ENCODE measurements at regions not wholly inside any gene's neighbourhood (a gene's known extent, or its start where the extent isn't known, plus 50 kb on each side); places are given as distances from the start of the nearest gene placed in this dataset.

DNA sequence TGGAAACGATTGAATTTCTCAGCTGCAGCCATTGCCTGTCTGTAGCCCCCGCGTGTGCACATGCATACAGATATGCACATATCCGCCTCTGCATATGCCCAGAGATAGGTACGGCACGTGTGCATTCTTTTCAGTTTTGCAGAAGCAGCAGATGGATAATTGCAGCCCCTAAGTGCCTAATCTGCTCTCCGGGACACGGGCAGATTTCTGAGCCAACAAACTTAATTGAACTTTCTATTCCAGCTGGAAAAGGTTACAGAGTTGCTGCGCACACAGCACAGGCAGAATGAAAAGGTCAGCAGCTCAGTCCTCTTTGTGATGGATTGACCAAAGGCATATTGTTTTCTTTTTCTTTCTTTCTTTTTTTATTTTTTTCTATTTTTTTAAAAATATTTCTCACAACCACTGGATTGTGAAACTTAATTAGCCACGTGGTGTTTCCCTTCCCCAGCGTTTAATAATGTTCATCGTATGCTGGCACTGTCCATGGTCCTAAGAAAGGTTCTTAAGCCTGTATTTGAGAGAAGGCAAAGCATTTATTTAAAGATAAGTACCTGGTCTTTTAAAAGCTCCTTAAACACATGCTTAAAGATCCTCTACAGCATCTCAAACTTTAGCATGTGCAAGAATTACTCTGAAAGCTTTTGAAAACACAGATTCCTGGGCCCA, 270.2 kb upstream of the BRINP1 start (continued):
- TF ChIP-seq, protein P1, sequence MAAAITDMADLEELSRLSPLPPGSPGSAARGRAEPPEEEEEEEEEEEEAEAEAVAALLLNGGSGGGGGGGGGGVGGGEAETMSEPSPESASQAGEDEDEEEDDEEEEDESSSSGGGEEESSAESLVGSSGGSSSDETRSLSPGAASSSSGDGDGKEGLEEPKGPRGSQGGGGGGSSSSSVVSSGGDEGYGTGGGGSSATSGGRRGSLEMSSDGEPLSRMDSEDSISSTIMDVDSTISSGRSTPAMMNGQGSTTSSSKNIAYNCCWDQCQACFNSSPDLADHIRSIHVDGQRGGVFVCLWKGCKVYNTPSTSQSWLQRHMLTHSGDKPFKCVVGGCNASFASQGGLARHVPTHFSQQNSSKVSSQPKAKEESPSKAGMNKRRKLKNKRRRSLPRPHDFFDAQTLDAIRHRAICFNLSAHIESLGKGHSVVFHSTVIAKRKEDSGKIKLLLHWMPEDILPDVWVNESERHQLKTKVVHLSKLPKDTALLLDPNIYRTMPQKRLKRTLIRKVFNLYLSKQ (tag by site-specific recombination; IDR thresholded peaks at IDR 0.05; ENCODE audit: borderline replicate concordance): no peak

DNA sequence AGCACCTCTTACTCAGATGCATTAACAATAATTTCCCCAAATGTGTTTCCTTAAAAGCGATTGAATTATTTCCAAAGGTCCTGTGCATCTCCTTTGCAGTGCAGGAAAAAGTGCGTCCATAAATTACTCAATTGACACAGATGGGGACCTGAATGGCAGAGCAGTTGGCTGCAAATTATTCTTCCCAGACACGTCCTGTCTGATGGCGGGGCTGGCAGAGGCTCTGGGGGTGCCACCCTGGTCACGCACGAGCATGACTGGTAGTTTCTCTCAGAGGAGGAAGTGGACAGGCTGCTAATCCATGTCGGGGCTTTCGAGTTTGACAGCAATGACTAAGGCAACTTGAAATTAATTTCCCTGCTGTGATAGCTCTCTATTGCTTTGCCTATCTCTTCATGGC, 264.8 kb upstream of the BRINP1 start:
- H3K4me3 ChIP-seq (ENCODE audit: low read depth, low read length): no peak overlapping the region
- ChIA-PET POLR2A (no interaction called here), CTCF (no interaction called here)
- TF ChIP-seq ZNF2 (tag by site-specific recombination; IDR thresholded peaks at IDR 0.05) (no peak), ZNF677 (tag by site-specific recombination; IDR thresholded peaks at IDR 0.05) (no peak), ZNF416 (tag by site-specific recombination; IDR thresholded peaks at IDR 0.05) (no peak)
- TF ChIP-seq, protein P1 (tag by site-specific recombination; IDR thresholded peaks at IDR 0.05; ENCODE audit: borderline replicate concordance): no peak
- H3K9me3 ChIP-seq (ENCODE audit: control insufficient read depth, insufficient read depth, low read depth, low read length): no peaks in the 10 kb centered on the region
- H3K27ac ChIP-seq (ENCODE audit: extremely low read depth, low read depth, low read length): no peak overlapping the region
- H3K36me3 ChIP-seq (ENCODE audit: control insufficient read depth in 2 of 2, insufficient read depth in 1 of 2, low read length in 2 of 2): no peaks in the 10 kb centered on the region
- no peaks in the 10 kb centered on the region for H3K4me1 ChIP-seq (ENCODE audit: control insufficient read depth, insufficient read depth, low read length)

DNA sequence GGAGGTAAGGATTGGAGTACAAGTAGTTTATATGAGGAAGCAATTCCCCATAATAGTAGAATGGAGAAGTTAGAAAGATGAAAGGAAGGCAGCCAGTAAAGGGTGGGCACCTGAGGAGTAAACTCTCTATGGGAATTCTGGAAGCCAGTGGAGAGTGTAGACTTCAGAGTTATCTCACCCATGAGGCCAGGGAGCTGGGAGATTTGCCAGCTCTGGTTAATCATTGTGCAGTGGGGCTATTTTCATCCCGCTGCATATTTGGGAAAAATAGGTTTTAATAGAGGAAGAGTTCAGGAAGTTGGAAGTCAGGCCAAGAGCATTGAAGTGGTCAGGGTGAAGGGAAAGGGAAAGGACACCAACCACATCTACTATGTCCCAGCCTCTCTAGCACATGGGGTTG, 242.3 kb upstream of the BRINP1 start:
- Histone ChIP-seq H3K4me3 (ENCODE audit: low read depth, low read length) (no peak overlapping the region), H3K27ac (ENCODE audit: extremely low read depth, low read depth, low read length) (no peak overlapping the region), H3K36me3 (ENCODE audit: control insufficient read depth in 2 of 2, insufficient read depth in 1 of 2, low read length in 2 of 2) (no peaks in the 10 kb centered on the region), H3K4me1 (ENCODE audit: control insufficient read depth, insufficient read depth, low read length) (no peaks in the 10 kb centered on the region), H3K9me3 (ENCODE audit: control insufficient read depth, insufficient read depth, low read depth, low read length) (no peaks in the 10 kb centered on the region)
- TF ChIP-seq FEZF1 (tag by site-specific recombination; IDR thresholded peaks at IDR 0.05) (no peak), ZBTB48 (tag by site-specific recombination; IDR thresholded peaks at IDR 0.05) (no peak), ZNF626 (tag by site-specific recombination; IDR thresholded peaks at IDR 0.05) (no peak), GLI4 (tag by site-specific recombination; IDR thresholded peaks at IDR 0.05) (no peak), ZNF157 (tag by site-specific recombination; IDR thresholded peaks at IDR 0.05) (no peak), ZNF302 (tag by site-specific recombination; IDR thresholded peaks at IDR 0.05; ENCODE audit: low read depth) (no peak), ZNF600 (tag by site-specific recombination; IDR thresholded peaks at IDR 0.05) (no peak), SCRT2 (tag by site-specific recombination; IDR thresholded peaks at IDR 0.05) (no peak), ZFP3 (tag by site-specific recombination; IDR thresholded peaks at IDR 0.05; ENCODE audit: low read depth) (no peak)
- TF ChIP-seq, protein P2, sequence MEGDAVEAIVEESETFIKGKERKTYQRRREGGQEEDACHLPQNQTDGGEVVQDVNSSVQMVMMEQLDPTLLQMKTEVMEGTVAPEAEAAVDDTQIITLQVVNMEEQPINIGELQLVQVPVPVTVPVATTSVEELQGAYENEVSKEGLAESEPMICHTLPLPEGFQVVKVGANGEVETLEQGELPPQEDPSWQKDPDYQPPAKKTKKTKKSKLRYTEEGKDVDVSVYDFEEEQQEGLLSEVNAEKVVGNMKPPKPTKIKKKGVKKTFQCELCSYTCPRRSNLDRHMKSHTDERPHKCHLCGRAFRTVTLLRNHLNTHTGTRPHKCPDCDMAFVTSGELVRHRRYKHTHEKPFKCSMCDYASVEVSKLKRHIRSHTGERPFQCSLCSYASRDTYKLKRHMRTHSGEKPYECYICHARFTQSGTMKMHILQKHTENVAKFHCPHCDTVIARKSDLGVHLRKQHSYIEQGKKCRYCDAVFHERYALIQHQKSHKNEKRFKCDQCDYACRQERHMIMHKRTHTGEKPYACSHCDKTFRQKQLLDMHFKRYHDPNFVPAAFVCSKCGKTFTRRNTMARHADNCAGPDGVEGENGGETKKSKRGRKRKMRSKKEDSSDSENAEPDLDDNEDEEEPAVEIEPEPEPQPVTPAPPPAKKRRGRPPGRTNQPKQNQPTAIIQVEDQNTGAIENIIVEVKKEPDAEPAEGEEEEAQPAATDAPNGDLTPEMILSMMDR (tag by site-specific recombination; IDR thresholded peaks at IDR 0.05): no peak
- TF ChIP-seq, protein P3, sequence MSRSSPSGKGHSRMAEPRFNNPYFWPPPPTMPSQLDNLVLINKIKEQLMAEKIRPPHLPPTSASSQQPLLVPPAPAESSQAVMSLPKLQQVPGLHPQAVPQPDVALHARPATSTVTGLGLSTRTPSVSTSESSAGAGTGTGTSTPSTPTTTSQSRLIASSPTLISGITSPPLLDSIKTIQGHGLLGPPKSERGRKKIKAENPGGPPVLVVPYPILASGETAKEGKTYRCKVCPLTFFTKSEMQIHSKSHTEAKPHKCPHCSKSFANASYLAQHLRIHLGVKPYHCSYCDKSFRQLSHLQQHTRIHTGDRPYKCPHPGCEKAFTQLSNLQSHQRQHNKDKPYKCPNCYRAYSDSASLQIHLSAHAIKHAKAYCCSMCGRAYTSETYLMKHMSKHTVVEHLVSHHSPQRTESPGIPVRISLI (tag by site-specific recombination; IDR thresholded peaks at IDR 0.05): no peak
- ChIA-PET POLR2A (no interaction called here), CTCF (no interaction called here)

All from HEK293 (cell line).